GM12892 (cell line): ENCODE measurements at regions not wholly inside any gene's neighbourhood (a gene's known extent, or its start where the extent isn't known, plus 50 kb on each side); places are given as distances from the start of the nearest gene placed in this dataset.

Experiments
- POLR2A ChIP-seq: IDR thresholded peaks from 2 replicates; pipeline ENCODE4 v1.6.1; 2011; ENCODE audit warnings: low read depth, low read length, control low read depth
- POLR2AphosphoS5 ChIP-seq: IDR thresholded peaks from 2 replicates; pipeline ENCODE4 v1.6.1; 2011; ENCODE audit warnings: low read depth, low read length, control low read depth

GRCh38 chr3:117750674-117751269 is 1041.2 kb downstream of the TUSC7 start:
- TF ChIP-seq POLR2AphosphoS5, result no peak
- TF ChIP-seq POLR2A, result no peak
